ENCODE measurements at regions not wholly inside any gene's neighbourhood (a gene's known extent, or its start where the extent isn't known, plus 50 kb on each side); places are given as distances from the start of the nearest gene placed in this dataset.

GRCh38 chr10:52627279-52627678 lies 145.3 kb downstream of the MBL2 start:
- no peak for TF ChIP-seq POLR2A (IDR thresholded peaks at IDR 0.05)
- no peak for TF ChIP-seq CTCF (IDR thresholded peaks at IDR 0.05)

Data from adrenal gland (tissue), 5 donors.